ENCODE measurements at regions not wholly inside any gene's neighbourhood (a gene's known extent, or its start where the extent isn't known, plus 50 kb on each side); places are given as distances from the start of the nearest gene placed in this dataset.
A peak's percentile ranks its signal among the peaks of the same experiment; 100 is the strongest.

- no peak overlapping the region for H3K27ac ChIP-seq
- TF ChIP-seq, protein P1, sequence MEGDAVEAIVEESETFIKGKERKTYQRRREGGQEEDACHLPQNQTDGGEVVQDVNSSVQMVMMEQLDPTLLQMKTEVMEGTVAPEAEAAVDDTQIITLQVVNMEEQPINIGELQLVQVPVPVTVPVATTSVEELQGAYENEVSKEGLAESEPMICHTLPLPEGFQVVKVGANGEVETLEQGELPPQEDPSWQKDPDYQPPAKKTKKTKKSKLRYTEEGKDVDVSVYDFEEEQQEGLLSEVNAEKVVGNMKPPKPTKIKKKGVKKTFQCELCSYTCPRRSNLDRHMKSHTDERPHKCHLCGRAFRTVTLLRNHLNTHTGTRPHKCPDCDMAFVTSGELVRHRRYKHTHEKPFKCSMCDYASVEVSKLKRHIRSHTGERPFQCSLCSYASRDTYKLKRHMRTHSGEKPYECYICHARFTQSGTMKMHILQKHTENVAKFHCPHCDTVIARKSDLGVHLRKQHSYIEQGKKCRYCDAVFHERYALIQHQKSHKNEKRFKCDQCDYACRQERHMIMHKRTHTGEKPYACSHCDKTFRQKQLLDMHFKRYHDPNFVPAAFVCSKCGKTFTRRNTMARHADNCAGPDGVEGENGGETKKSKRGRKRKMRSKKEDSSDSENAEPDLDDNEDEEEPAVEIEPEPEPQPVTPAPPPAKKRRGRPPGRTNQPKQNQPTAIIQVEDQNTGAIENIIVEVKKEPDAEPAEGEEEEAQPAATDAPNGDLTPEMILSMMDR (conservative IDR thresholded peaks at IDR 0.05), result no peak
Observed at GRCh38 chr9:96044401-96044800, 168.9 kb downstream of the ERCC6L2 start.

DNA sequence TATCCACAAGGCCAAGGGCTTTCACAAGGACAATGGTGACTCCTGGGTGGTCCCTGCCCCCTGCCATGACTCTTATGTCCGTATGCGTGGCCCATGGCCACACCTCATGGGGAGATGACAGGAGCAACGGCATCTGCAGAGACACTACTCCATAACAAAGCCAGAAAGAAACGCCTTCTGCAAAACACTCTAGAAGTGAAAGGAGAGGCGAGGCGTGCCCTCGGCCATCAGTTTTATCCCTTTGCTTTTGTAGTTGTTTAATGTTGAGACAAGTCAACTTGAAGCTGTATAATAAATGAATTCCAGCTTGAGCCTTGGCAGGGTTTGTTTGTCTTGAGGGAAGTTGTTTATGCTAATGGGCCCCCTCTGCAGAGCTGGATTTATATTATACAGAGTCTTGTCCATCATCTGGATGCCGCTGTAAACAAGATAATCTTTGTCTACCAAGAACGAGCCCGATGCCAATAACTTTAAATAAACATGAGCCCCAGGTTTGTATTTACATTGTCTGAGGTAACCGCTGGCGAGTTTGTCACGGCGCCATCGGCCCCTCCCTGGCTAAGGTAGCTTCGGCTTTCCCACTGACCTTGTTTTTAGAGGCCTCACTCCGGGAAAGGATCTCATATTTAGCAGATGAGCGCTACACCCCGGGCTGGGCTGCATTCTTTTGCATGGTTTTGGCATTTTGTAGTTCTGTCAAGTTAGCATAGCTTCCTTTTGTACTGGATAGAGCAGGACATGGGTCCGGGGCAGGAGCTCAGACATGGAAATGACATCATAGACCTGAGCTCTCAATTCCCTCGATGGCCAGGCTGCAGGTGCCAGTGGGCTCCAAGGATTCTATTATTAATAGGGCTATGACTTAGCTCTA is 165.3 kb downstream of the ERCC6L2 start:
- H3K27ac ChIP-seq, result peak overlapping the region; percentile 82
- TF ChIP-seq, protein P1 (conservative IDR thresholded peaks at IDR 0.05), result no peak

GRCh38 chr9:96038914-96039313 is 163.4 kb downstream of the ERCC6L2 start:
- H3K27ac ChIP-seq, result peak overlapping the region; percentile 82; the same call in 1 of the 2 replicates
- TF ChIP-seq, protein P1 (conservative IDR thresholded peaks at IDR 0.05), result no peak

GRCh38 chr9:96038271-96038670 is 162.8 kb downstream of the ERCC6L2 start:
- TF ChIP-seq, protein P1 (conservative IDR thresholded peaks at IDR 0.05), result no peak
- H3K27ac ChIP-seq, result no peak overlapping the region

DNA sequence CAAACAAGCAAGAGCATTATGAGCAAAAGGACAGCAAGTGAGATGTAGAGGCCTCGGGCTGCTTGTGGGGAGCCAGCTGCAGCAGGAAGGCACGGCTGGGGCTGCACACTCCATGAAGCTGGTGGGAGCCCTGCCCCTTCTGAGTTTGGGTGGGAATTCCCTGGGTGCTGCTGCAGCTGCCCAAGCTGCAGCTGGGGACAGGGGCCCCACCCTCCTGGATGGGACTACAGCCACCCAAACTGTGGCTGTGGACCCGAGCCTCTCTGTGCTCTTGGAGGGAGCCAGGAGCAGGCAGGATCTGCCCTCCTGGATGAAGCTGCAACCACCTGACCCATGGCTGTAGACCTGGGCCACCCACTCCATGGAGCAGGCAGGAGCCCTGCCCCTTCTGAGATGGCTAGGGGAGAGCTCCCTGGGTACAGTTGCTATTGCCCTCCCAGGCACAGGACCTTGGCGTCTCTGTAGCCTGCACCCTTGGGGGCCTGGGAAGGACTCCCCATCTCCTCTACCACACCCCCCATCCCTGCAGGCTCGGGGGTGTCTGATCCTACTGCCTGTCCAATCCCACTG is 159.1 kb downstream of the ERCC6L2 start:
- H3K27ac ChIP-seq, result no peak overlapping the region
- TF ChIP-seq, protein P1 (conservative IDR thresholded peaks at IDR 0.05), result no peak

DNA sequence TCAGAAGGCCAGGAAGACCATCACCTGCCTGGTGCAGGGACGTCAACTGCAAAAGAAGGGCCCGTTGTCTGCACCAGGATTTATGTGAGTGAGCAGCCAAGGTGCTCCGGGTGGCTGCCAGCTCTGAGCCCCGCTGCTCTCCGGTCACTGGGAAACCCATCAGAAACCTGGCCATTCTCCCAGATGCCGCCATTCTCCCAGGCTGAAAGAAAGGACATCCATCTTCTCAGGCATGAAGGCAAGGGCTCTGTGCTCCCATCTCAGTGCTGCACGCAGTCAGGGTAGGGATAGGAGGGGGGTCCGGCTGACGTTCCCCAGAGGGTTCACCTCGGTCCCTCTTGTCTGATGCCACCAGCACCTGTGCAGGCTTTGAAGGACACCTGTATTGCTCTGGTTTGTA is 158.4 kb downstream of the ERCC6L2 start:
- H3K27ac ChIP-seq, result no peak overlapping the region
- TF ChIP-seq, protein P1 (conservative IDR thresholded peaks at IDR 0.05), result no peak

GRCh38 chr9:96031916-96032534 is 156.5 kb downstream of the ERCC6L2 start:
- TF ChIP-seq, protein P1 (conservative IDR thresholded peaks at IDR 0.05), result no peak
- peak overlapping the region; percentile 93 for H3K27ac ChIP-seq
